ENCODE measurements at regions not wholly inside any gene's neighbourhood (a gene's known extent, or its start where the extent isn't known, plus 50 kb on each side); places are given as distances from the start of the nearest gene placed in this dataset.

DNA sequence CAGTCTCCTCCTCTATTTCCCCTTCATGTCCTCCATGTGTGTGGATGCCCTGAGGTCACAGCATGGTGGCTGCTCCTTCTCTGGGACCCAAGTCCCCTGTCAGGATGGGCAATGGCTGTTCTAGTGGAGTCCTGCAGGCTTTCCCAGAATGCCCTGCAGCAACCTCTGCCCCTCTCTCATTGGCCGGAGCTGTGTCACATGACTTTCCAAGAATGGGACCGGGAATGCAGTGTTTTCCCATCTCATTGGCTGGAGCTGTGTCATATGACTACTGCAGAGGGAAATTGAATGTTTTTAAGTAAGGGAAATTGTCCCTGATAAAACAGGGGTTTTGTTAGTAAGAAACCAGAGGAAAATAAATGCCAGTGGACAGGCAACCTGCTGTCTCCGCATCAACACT, 365.9 kb downstream of the PTPRU start:
- DNase-seq (no peak), ATAC-seq (ENCODE audit: low FRiP score) (no peak)
- no peaks in the 10 kb centered on the region for H3K36me3 ChIP-seq (ENCODE audit: control insufficient read depth in 1 of 2, insufficient read depth in 2 of 2, low read length in 1 of 2)
- H3K27me3 ChIP-seq (ENCODE audit: control insufficient read depth in 1 of 2, insufficient read depth in 2 of 2, low read length in 1 of 2): no peaks in the 10 kb centered on the region
- H3K9me3 ChIP-seq (ENCODE audit: control insufficient read depth, low read length): no peaks in the 10 kb centered on the region
- WGBS, 2 donors: 91 to 92% methylated on average over 3 of the region's 3 CpGs
- no peak overlapping the region for H3K4me3 ChIP-seq (ENCODE audit: low read length in 2 of 2)
- intact Hi-C loops (cut with DNase I): no loop called here
- H3K27ac ChIP-seq (ENCODE audit: low read depth in 1 of 2, low read length in 2 of 2): no peak overlapping the region
- no peaks in the 10 kb centered on the region for H3K4me1 ChIP-seq (ENCODE audit: control insufficient read depth in 1 of 2, insufficient read depth in 2 of 2, low read length in 2 of 2)

DNA sequence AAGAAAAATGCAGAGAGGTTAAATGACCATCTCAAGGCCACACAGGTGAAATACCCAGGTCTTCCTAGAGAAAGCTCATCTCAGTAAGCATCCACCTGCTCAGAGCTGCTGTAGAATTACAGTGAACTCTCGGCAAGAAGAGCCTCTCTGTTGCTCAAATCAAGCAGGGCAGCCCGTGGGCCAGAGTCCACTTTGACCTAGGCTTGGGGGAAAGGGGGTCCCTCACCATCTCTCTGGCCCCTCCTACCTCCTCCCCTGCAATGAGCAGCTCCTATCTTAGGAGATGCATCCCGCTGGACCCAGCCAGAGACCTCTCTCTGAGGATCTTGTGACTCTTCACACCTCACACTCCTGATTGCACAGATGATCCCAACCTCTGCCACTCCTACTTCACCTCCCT, 364.7 kb downstream of the PTPRU start:
- intact Hi-C loops (cut with DNase I): no loop called here
- Histone ChIP-seq H3K4me3 (ENCODE audit: low read length in 2 of 2) (no peak overlapping the region), H3K27me3 (ENCODE audit: control insufficient read depth in 1 of 2, insufficient read depth in 2 of 2, low read length in 1 of 2) (no peaks in the 10 kb centered on the region), H3K4me1 (ENCODE audit: control insufficient read depth in 1 of 2, insufficient read depth in 2 of 2, low read length in 2 of 2) (no peaks in the 10 kb centered on the region), H3K9me3 (ENCODE audit: control insufficient read depth, low read length) (no peaks in the 10 kb centered on the region), H3K36me3 (ENCODE audit: control insufficient read depth in 1 of 2, insufficient read depth in 2 of 2, low read length in 1 of 2) (no peaks in the 10 kb centered on the region), H3K27ac (ENCODE audit: low read depth in 1 of 2, low read length in 2 of 2) (no peak overlapping the region)
- no peak for ATAC-seq (ENCODE audit: low FRiP score)
- no peak for DNase-seq
- 67 to 70% methylated on average over 3 of the region's 3 CpGs for WGBS, 2 donors

DNA sequence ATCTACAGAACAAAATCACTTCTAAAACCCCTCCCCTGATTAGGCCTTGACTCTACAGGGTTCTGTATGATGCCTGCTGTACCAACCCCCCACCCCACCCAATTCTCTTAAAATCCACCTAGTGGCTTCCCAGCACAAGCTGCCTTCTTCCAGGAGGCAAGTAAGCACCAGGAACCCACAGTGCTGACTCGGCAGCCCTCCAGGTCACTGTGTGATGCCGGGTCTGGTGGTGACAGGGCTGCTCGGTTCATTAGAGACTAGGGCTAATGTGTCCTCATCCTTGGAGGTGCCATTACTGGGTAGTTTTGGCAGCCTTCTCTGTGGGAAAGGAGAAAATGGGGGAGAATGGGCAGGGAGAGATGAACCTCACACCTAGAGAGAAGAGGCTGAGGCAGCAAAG, 363.5 kb downstream of the PTPRU start:
- Histone ChIP-seq H3K9me3 (ENCODE audit: control insufficient read depth, low read length) (no peaks in the 10 kb centered on the region), H3K36me3 (ENCODE audit: control insufficient read depth in 1 of 2, insufficient read depth in 2 of 2, low read length in 1 of 2) (no peaks in the 10 kb centered on the region), H3K27ac (ENCODE audit: low read depth in 1 of 2, low read length in 2 of 2) (no peak overlapping the region), H3K4me1 (ENCODE audit: control insufficient read depth in 1 of 2, insufficient read depth in 2 of 2, low read length in 2 of 2) (no peaks in the 10 kb centered on the region), H3K4me3 (ENCODE audit: low read length in 2 of 2) (no peak overlapping the region), H3K27me3 (ENCODE audit: control insufficient read depth in 1 of 2, insufficient read depth in 2 of 2, low read length in 1 of 2) (no peaks in the 10 kb centered on the region)
- intact Hi-C loops (cut with DNase I): no loop called here
- 73 to 74% methylated on average over 3 of the region's 3 CpGs for WGBS, 2 donors
- ATAC-seq (ENCODE audit: low FRiP score) (no peak), DNase-seq (no peak)

DNA sequence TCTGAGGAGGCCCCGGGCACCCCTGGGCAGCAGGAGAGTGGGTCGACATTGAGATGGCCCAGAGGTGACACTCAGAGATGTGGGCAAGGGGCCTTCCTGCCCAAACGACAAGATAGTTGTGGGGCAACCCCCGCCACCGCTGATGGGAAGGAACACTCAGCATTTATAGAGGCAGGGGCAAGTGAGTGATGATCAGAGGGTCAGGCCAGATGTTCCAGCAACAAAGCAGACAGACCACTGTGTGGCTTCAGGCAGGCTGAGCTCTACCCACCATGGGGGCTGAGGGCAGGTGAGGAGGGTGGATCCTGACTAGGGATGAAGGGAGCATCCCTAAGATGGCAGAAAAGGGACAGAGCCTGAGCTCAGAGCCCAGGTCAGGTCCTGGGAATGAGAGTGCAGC, 362.7 kb downstream of the PTPRU start:
- no peaks in the 10 kb centered on the region for H3K36me3 ChIP-seq (ENCODE audit: control insufficient read depth in 1 of 2, insufficient read depth in 2 of 2, low read length in 1 of 2)
- no peaks in the 10 kb centered on the region for H3K27me3 ChIP-seq (ENCODE audit: control insufficient read depth in 1 of 2, insufficient read depth in 2 of 2, low read length in 1 of 2)
- ATAC-seq (ENCODE audit: low FRiP score) (no peak), DNase-seq (no peak)
- 82 to 86% methylated on average over 5 of the region's 5 CpGs for WGBS, 2 donors
- no peaks in the 10 kb centered on the region for H3K4me1 ChIP-seq (ENCODE audit: control insufficient read depth in 1 of 2, insufficient read depth in 2 of 2, low read length in 2 of 2)
- H3K27ac ChIP-seq (ENCODE audit: low read depth in 1 of 2, low read length in 2 of 2): no peak overlapping the region
- no peaks in the 10 kb centered on the region for H3K9me3 ChIP-seq (ENCODE audit: control insufficient read depth, low read length)
- no peak overlapping the region for H3K4me3 ChIP-seq (ENCODE audit: low read length in 2 of 2)
- intact Hi-C loops (cut with DNase I): no loop called here

DNA sequence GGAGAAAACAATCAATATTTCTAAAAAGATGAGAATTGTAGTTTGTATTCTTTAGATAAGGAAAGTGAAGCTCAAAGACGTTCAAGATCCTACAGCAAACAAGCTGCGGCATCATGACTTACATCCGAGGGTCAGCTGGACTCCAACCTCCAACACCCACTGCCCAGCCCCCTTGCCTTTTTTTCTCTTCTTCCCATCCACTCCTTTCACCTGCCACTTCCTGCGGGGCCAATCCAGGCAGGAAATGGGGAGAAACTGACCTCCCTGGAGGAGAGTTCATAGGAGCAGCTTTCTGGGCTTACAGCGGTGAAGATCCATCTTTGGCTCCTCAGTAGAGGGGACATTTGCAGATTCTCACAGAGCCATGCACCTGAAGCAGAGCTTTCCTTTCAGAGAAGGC, 361.5 kb downstream of the PTPRU start:
- intact Hi-C loops (cut with DNase I): no loop called here
- Histone ChIP-seq H3K36me3 (ENCODE audit: control insufficient read depth in 1 of 2, insufficient read depth in 2 of 2, low read length in 1 of 2) (no peaks in the 10 kb centered on the region), H3K27me3 (ENCODE audit: control insufficient read depth in 1 of 2, insufficient read depth in 2 of 2, low read length in 1 of 2) (no peaks in the 10 kb centered on the region), H3K27ac (ENCODE audit: low read depth in 1 of 2, low read length in 2 of 2) (no peak overlapping the region), H3K4me3 (ENCODE audit: low read length in 2 of 2) (no peak overlapping the region), H3K9me3 (ENCODE audit: control insufficient read depth, low read length) (no peaks in the 10 kb centered on the region), H3K4me1 (ENCODE audit: control insufficient read depth in 1 of 2, insufficient read depth in 2 of 2, low read length in 2 of 2) (no peaks in the 10 kb centered on the region)
- DNase-seq: no peak
- no peak for ATAC-seq (ENCODE audit: low FRiP score)
- WGBS, 2 donors: 80 to 81% methylated on average over 5 of the region's 5 CpGs

DNA sequence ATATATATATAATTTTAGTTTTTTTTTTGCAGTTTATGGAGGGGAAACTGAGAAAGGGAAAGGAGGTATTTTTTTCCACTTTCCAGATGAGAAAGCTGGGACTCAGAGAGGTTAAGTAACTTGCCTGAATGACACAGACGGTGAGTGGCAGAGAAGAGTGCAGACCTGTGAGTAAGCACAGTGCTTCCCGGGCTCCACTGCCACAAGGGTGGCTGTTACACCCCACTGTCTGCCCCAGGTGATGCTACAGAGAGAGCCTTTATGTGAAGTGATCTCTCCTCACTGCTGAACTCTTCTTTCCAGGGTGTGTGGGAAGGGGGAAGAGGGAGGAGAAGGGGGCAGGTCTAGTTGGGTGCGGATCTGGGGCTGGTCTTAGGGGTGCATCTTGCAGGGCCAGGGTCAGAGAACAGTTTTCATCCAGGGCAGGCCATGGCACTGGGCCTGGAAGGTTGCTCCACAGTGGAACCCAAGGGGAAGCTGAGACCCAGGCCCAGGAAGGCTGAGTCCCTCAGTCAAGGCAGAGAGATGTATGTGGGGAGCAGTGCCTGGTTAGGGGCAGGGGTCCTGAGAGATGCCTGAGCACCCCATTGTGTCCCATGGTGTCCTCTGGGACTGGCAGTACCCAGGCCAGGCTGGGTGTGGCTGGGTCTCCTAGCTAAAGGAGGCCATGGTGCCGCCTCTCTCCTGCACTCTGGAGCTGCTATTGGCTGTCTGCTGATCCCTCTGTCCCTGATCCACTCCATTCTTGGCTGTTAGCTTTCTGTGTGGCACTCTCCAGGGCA, 357.5 kb downstream of the PTPRU start:
- DNase-seq: no peak
- Histone ChIP-seq H3K27ac (ENCODE audit: low read depth in 1 of 2, low read length in 2 of 2) (no peak overlapping the region), H3K9me3 (ENCODE audit: control insufficient read depth, low read length) (no peaks in the 10 kb centered on the region), H3K27me3 (ENCODE audit: control insufficient read depth in 1 of 2, insufficient read depth in 2 of 2, low read length in 1 of 2) (no peaks in the 10 kb centered on the region), H3K4me1 (ENCODE audit: control insufficient read depth in 1 of 2, insufficient read depth in 2 of 2, low read length in 2 of 2) (no peaks in the 10 kb centered on the region), H3K36me3 (ENCODE audit: control insufficient read depth in 1 of 2, insufficient read depth in 2 of 2, low read length in 1 of 2) (no peaks in the 10 kb centered on the region), H3K4me3 (ENCODE audit: low read length in 2 of 2) (no peak overlapping the region)
- ATAC-seq (ENCODE audit: low FRiP score): no peak
- intact Hi-C loops (cut with DNase I): no loop called here
- 78% methylated on average over 4 of the region's 4 CpGs for WGBS, 2 donors

DNA sequence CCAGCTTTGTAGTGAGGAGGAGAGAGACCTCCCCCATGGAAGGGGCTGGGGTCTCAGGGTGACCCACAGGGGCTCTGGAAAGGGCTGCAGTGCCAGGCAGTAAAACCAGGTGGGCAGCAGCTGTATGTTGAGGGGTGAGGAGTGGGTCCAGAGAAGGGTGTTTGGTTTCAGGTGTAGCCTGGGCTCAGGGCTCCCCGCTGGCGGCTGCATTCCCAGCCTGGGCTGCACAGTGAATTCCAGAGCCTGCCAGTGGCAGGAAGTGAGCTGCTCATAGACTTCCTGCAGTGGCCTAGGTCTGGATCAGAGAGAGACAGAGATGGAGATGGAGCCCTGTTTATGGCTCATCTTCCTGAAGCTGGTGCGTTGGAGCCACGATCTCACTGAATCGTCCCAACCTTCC, 356.4 kb downstream of the PTPRU start:
- Histone ChIP-seq H3K27me3 (ENCODE audit: control insufficient read depth in 1 of 2, insufficient read depth in 2 of 2, low read length in 1 of 2) (no peaks in the 10 kb centered on the region), H3K36me3 (ENCODE audit: control insufficient read depth in 1 of 2, insufficient read depth in 2 of 2, low read length in 1 of 2) (no peaks in the 10 kb centered on the region), H3K9me3 (ENCODE audit: control insufficient read depth, low read length) (no peaks in the 10 kb centered on the region), H3K4me3 (ENCODE audit: low read length in 2 of 2) (no peak overlapping the region), H3K4me1 (ENCODE audit: control insufficient read depth in 1 of 2, insufficient read depth in 2 of 2, low read length in 2 of 2) (no peaks in the 10 kb centered on the region), H3K27ac (ENCODE audit: low read depth in 1 of 2, low read length in 2 of 2) (no peak overlapping the region)
- intact Hi-C loops (cut with DNase I): no loop called here
- ATAC-seq (ENCODE audit: low FRiP score) (peak; percentile 9), DNase-seq (no peak)
- 50 to 56% methylated on average over 5 of the region's 5 CpGs for WGBS, 2 donors

DNA sequence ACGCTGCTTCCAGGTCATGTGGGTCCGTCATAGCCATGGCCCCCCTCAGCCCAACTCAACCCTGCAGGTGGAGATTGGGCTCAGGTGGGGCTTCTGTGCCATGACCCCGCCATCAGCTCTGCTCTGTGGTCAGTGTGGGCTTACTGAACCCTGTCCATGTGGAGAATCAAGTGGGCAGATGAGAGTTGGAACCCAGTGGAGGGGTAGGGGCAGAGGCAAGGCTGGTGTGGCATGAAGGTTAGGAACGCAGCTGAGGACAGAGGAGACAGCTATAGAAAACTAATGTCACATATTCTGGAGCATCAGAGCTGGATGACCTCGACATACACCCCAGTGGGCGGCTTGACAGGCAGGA, 355.9 kb downstream of the PTPRU start:
- no peaks in the 10 kb centered on the region for H3K4me1 ChIP-seq (ENCODE audit: control insufficient read depth in 1 of 2, insufficient read depth in 2 of 2, low read length in 2 of 2)
- no peaks in the 10 kb centered on the region for H3K36me3 ChIP-seq (ENCODE audit: control insufficient read depth in 1 of 2, insufficient read depth in 2 of 2, low read length in 1 of 2)
- ATAC-seq (ENCODE audit: low FRiP score) (no peak), DNase-seq (no peak)
- no peaks in the 10 kb centered on the region for H3K9me3 ChIP-seq (ENCODE audit: control insufficient read depth, low read length)
- H3K27ac ChIP-seq (ENCODE audit: low read depth in 1 of 2, low read length in 2 of 2): no peak overlapping the region
- 81 to 82% methylated on average over 6 of the region's 6 CpGs for WGBS, 2 donors
- intact Hi-C loops (cut with DNase I): no loop called here
- H3K4me3 ChIP-seq (ENCODE audit: low read length in 2 of 2): no peak overlapping the region
- no peaks in the 10 kb centered on the region for H3K27me3 ChIP-seq (ENCODE audit: control insufficient read depth in 1 of 2, insufficient read depth in 2 of 2, low read length in 1 of 2)

DNA sequence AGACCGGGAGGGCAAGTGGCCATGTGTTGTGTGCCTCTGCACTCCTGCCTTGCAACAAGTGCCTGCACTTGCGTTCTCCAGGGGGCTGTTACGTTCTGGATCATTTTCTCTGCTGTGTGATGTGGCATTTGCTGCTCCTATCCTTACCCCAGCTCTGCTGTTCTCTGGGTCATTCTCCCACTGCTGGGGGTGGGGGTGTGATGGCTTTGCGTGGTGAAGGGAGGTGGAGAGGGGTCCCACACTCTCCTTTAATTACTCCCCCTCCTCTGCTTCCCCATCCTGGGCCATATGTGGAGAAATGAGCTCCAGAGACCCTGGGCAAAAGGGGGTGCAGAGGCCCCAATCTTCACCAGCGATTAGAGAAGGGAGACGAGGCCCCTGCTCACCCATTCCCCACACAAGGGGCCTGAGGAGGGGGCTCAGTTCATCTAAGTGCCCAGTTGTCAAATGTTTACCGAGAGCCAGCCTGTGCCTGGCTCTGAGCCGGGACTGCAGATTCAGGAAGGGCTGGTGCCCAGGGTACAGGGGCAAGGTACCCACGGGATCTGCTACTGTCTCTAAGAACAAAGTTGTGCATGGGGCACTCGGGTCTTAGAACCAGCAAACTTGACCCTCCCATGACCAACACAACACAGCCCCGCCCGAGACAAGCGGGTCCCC, 355.4 kb downstream of the PTPRU start:
- Histone ChIP-seq H3K27ac (ENCODE audit: low read depth in 1 of 2, low read length in 2 of 2) (no peak overlapping the region), H3K36me3 (ENCODE audit: control insufficient read depth in 1 of 2, insufficient read depth in 2 of 2, low read length in 1 of 2) (no peaks in the 10 kb centered on the region), H3K4me1 (ENCODE audit: control insufficient read depth in 1 of 2, insufficient read depth in 2 of 2, low read length in 2 of 2) (no peaks in the 10 kb centered on the region), H3K9me3 (ENCODE audit: control insufficient read depth, low read length) (peaks cover 3% of the 10 kb centered on the region), H3K27me3 (ENCODE audit: control insufficient read depth in 1 of 2, insufficient read depth in 2 of 2, low read length in 1 of 2) (no peaks in the 10 kb centered on the region), H3K4me3 (ENCODE audit: low read length in 2 of 2) (no peak overlapping the region)
- DNase-seq (no peak), ATAC-seq (ENCODE audit: low FRiP score) (no peak)
- 63 to 66% methylated on average over 13 of the region's 13 CpGs for WGBS, 2 donors
- intact Hi-C loops (cut with DNase I): no loop called here

Measured in aorta (tissue), 5 donors.